Renal cortical epithelial cell (primary cell): ENCODE measurements at regions not wholly inside any gene's neighbourhood (a gene's known extent, or its start where the extent isn't known, plus 50 kb on each side); places are given as distances from the start of the nearest gene placed in this dataset.
"Not testable (repeated sequence)": the region's sequence is repeated elsewhere in the genome, so short reads cannot be mapped to it uniquely, and the experiment has no call there.

ENCODE experiments used
- DNase-seq: peaks from one replicate; pipeline ENCODE4 v3.0.0-alpha.2; 2011; ENCODE audit warnings: low read depth

DNA sequence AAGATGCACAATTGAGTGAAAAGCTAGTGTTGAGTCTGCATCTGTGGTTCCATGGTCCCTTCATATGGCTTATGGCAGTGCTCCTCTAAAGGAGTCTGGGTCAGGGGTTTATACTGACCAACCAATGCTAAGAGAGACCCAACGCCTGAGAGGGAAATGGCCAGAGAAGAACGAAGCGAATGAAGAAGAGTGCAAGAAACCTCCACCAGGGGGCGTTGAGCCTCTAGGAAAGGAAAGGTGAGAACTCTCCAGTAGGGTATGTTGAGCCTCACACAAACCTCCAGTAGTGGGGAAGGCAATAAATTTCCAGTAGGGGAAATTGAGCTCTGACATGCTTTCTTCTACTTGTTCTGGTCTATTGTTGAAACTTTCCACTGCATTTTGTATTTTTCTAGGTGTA is 470.6 kb downstream of the PRDM9 start:
- DNase-seq, result no peak

DNA sequence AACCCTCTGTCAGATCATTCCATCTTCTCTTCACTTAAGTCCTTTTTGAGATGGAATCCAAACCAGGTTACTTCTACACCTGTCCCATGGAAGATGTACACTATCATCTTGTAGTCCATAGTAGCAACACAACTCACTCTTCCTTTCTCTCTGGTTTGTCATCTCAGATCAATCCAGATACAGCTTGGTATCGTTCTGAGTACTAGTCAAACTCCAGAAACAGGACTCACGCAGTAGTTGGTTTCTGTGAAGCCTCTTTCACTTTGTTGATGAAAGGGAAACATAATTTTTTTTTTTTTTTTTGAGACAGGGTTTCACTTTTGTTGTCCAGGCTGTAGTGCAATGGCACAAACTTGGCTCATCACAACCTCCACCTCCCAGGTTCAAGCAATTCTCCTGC is 484.0 kb downstream of the PRDM9 start:
- no peak for DNase-seq

DNA sequence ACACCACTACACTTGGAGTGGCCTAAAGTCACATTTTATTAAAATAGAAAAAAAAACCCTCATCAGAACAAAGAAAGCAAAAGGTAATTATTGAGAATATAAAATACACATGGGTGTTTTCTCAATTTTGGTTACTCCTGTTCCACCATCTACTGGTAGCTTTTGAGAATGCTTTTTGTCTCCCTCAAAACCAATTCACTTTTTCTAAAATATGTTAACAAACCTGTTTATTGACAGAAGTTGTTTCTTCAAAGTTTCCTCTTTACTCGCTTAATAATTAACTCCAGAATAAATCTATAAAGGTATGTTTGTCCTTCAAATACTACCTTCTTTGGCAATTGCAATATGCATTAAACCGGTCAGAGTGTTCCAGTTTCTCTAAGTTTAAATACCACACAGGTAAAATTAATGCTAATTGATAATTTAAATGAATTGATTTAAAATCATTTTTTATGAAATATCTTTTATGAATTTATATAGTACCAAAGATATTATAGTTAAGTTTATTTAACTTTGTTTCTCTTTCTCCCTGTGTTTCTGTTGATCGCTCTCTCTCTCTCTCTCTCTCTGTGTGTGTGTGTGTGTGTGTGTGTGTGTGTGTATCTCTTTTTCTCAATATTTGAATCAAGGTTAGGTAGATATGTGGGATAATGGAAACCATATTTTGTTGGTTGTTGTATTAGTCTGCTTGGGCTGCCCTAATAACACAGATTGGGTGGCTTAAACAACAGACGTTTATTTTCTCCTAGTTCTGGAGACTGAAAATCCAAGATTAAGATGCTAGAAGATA is 487.4 kb downstream of the PRDM9 start:
- DNase-seq, result peak; percentile 1

DNA sequence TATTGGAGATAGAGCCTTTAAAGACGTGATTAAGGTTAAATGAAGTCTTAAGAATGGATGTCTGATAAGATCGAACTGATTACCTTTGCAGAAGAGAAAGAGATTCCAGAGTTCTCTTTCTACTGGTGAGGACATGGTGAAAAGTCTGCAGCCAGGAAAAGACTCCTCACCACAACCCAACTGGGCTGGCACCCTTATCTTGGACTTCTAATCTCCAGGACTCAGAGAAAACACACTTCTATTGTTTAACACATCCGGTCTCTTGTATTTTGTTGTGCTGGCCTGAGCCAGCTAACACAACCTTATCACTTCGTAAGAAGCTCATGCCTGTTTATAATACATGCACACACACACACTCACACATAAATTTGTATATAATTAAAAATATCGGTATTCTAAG is 489.1 kb downstream of the PRDM9 start:
- DNase-seq, result no peak

DNA sequence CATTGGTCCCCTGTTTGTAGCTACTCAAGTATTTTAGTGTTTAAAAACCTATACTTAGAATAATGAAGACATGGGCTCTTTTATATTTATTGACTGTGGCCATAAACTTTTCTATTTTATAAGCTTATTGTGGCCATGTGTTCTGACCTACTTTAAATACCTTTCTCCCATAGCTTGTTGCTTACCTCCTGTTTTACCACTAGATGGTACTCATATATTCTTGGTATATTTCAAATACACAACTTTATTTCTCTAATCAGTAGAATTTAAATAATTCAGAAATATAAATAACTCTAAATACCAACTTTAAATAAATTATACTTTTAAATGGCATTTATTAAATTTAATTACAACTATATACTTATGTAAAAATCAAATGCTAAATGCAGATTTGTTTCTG is 498.0 kb downstream of the PRDM9 start:
- DNase-seq, result peak; percentile 19

DNA sequence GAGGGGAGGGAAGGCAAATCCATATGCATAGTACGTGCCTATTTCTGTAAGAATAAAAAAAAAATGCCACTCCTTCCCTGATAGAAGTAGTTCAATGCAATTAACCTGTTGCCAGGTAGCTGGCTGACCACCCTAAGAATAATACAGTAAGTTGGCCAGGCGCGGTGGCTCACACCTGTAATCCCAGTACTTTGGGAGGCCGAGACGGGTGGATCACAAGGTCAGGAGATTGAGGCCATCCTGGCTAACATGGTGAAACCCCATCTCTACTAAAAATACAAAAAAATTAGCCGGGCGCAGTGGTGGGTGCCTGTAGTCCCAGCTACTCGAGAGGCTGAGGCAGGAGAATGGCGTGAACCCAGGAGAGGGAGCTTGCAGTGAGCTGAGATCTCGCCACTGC is 510.3 kb downstream of the PRDM9 start:
- DNase-seq, result not testable (repeated sequence)

DNA sequence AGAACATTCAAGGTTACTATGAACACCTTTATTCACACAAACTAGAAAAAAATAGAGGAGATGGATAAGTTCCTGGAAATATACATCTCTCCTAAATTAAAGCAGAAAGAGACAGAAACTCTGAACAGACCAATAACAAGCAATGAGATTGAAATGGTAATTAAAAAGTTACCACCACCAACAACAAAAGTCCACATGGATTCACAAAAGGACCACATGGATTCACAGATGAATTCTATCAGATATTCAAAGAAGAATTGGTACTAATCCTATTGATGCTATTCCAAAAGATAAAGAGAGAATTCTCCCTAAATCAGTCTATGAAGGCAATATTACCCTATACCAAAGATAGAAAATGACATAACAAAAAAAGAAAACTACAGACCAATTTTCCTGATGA is 518.9 kb downstream of the PRDM9 start:
- DNase-seq, result no peak

DNA sequence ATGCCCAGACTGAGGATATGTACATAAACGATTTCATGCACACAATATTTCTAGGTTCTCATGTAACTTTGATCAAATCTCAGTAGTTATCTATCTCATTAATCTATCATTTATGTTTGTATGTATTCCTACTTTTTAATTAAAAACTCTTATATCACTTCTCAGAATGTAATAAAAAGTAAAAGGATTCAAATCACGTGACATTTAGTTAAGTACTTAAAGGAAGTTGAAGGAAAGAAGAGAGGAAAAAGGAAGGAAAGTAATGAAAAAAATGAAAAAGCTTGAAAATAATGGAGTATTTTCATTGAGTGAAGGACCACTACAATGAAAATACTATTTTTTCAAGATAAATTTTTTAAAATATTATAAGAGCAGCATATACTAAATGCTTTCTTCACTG is 535.3 kb downstream of the PRDM9 start:
- no peak for DNase-seq

DNA sequence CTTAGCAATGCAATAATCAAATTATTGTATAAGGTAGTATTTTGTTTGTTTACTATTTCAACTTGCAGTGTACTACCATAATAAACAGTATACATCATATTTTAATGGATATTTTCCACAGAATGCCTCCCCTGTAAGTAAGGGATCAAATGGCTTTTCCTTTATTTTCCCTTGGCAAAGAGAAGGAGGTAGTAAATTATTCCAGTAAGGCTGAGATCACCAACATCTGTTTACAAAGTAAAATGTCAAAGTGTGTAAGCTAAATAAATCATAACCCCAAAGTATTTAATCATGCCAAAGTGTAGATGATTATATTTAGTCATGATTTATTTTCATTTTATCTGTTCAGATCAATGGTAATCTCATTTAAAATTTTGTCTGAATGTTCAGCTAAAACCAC is 537.6 kb downstream of the PRDM9 start:
- no peak for DNase-seq

DNA sequence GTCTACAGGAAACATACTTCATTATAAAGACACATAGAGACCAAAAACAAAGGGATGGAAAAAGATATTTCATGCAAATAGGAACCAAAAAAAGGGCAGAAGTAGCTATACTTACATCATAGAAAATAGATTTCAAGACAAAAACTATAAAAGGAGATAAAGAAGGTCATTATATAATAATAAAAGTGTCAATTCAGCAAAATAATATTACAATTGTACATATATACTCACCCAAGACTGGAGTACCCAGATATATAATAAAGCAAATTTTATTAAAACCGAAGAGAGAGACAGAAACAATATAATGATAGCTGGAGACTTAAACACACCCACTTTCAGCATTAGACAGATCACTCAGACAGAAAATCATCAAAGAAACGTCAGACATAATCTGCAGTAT is 546.3 kb downstream of the PRDM9 start:
- no peak for DNase-seq

DNA sequence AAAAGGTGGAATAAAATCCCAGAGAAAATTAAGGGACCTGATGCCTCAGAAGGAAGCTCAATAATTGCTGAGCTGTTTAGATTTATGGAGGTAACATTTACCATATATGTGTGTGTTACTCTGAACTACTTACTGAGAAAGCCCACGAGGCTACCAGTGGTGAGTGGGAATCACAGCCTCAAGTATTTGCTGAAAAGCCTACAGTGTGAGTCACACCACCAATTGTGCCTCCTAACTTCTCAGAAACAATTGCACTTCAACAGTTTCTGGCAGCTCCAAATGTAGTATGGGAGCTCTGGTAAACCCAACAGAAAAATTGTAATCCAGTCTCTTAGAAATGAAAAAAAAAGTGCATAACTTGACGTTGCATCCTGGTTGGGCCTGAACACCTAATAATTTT is 551.6 kb downstream of the PRDM9 start:
- DNase-seq, result peak; percentile 39

DNA sequence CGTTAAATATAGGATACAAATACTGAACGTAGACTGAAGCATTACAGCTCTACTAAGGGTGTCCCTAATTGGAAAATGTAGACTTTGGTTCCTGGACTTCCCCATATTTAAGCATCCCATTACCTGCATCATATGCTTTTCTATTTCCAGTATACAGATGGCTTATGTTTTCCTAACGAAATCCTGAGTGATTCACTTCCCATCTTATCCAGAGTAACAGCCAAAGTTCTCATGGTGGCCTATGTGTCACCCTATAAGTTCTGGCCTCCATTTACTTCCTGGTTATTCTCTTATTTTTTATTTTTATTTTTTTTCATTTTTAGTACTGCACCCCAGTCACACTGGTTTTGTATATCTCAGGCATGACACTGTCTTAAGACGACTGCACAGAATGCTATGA is 552.3 kb downstream of the PRDM9 start:
- DNase-seq, result no peak

DNA sequence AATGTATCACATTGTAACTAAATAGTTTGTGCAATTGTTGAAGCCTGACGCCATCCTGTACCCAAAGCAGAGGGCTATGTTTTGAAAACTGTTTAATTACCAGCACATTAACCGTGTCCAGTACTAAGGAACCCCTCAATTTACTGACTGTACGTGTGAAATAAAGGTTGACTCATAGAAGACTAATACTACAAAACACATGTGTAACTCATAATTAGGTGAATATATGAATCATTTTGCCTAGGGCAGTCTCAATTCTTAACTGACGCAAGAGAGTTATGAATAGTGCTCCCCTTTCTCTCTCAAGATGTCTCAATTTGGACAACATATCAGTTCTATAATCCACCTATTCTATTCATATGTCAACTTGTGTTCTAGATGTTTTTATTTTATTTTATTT is 558.4 kb downstream of the PRDM9 start:
- DNase-seq, result peak; percentile 79

DNA sequence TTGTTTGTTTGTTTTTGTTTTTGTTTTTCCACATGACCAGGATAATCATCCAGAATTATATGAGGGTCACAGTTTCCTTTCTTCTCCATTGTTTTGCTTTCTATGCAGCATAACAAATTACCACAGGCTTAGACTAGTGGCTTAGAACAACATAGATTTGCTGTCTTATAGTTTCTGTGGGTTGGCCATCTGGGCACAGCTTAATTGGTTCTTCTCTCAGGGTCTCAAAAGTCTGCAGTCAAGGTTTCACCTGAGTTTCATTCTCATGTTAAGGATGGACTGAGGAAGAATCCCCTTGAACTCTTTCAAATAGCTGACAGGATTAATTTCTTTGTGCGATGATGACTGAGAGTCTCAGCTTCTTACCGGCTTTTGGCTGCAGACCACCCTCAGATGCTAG is 559.8 kb downstream of the PRDM9 start:
- no peak for DNase-seq

DNA sequence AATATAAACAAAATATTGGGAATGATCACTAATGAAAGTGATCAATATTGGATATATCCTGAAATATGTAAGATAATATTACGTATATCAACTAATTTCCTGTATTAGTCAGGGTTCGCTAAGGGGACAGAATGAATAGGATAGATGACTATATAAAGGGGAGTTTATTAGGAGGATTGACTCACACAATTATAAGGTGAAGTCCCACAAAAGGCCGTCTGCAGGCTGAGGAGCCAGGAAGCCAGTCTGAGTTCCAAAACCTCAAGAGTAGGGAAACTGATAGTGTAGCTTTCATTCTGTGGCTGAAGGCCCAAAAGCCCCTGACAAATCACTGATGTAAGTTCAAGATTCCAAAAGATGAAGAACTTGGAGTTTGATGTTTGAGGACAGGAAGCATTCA is 561.1 kb downstream of the PRDM9 start:
- no peak for DNase-seq

DNA sequence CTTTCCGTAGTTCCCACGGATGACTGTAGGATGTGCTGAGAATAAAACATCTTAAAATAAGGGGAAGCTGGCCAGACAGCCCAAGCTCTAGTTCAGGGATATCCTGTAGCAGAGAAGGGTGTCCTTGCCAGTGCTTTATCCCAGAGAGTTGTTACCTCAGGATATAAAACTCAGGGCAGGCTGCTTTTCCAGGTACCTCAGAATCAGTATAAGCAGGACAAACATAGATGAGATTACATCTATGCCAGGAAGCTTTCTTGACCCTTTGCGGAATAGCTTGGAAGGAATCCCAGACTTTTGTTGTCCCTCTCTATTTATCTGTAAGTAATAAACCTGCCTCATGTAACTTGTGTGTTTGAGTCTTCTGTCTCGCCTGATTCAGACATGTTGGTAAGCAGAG is 565.7 kb downstream of the PRDM9 start:
- no peak for DNase-seq

DNA sequence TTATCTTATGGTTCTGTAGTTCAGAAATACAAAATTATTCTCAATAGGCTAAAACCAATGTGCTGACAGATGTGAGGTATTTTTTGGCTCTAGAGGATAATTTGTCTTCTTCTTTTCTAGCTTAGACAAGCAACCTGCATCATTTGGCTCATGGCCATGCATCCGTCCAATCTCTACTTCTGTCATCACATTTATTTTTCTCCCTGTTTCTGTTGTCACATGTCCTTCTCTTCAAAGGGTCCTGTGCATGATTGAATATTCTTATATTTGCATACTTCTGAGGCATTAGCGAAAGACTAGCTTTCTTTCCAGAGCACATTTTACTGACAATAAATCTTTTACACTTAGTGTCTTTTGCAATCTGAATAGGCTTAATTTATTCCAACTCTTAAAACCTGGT is 564.7 kb downstream of the CDH10 start:
- no peak for DNase-seq

DNA sequence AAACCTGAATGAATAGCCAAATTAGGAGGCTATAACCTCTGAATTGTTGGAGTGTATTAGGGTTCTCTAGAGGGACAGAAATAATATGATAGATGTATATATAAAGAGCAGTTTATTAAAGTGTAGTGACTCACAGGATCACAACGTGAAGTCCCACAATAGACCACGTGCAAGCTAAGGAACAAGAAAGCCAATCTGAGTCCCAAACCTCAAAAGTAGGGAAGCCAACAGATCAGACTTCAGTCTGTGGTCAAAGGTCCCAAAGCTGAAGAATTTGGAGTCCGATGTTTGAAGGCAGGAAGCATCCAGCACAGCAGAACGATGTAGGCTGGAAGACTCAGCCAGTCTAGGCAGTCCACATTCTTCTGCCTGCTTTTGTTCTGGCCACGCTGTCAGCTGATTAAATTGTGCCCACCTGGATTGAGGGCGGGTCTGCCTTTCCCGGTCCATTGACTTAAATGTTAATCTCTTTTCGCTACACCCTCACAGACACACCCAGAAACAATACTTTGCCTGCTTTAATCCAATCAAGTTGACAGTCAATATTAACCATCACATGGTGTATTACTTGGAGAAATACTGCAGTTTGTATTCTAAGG is 550.6 kb downstream of the CDH10 start:
- no peak for DNase-seq

DNA sequence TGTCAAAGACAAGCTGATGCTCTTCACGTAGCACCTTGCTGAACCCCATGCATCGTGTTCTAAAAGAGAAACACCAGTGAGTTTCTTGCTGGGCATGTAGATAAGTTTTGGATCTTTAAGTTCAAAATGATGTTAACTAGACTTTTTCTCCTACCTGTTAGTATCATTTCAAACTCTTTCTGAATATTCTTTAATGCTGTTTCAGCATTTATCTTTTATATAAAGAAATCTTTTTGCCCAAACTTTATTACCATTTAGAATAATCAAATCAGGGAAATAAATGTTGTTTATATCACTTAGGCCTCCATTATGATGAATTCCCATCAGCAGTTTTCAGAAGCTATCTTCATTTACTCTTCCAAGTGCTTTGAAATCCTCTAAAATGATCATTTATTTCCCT is 542.8 kb downstream of the CDH10 start:
- DNase-seq, result no peak

DNA sequence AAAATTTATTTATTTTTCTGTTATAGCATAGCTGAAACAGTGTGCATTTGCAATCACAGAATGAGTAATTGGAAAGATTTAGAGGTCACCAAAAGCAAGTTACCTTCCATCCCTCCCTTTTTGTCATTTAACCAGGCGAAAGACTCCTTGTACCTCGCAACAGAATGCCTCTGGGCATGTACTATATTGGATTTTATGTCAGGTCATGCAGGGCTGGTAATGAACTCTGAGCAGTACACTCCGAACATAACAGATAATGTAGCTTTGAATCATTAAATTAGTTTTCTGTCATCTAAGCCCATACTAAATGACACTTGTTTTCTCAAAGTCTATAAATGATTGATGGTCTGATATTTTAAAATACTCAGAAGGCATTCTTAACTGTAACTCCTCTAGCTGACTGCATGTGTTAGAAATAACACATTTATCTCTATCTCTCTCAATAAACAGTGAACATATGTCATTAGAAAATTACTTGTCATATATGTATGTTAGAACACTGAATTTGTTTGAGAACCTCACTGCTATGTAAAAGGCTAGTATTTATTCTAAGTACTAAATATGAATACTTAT is 541.2 kb downstream of the CDH10 start:
- DNase-seq, result no peak

DNA sequence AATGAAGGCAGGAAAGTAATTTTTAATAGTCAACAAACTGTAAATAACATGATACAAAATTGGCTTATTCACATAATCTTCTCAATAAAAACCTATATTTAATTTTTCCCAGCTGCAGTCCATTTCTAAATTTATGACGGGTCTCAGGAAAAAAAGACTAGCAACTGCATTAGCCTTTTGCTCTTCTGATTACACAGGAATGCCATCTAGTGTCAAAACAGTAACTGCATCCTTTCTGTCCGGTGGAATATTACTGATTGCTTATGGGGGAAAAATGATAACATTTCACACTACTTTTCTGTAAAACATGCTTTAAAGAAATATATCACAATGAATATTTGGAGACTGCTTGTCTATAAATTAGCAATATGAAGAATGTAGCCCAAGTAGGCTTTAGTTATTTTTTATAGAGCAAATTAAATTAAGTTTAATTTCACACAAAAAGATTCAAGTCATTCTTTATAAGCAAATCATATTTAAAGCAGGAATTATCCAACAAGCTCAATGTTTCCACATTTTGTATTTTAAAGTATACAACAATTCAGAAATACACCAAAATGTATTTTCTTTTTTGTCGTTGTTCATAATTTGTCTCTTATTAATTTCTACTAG is 534.7 kb downstream of the CDH10 start:
- peak; percentile 46 for DNase-seq

DNA sequence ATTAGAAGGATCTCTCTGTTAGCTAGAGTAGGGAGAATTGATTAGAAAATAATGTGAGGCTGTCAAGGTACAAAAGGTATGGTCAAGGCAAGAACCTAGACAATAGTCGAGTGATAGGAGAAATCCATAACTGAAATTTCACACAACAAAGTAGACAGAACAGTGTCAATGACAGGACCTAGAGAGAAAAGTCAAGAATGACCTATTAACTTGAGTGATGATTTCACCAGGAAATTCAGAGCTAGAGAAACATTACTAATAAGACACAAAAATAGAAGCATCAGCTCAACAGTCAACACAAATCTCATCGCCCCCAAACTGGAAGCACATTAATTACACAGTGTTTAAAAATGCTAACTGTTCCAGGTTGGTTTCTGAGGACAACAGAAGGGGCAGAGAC is 532.4 kb downstream of the CDH10 start:
- no peak for DNase-seq

DNA sequence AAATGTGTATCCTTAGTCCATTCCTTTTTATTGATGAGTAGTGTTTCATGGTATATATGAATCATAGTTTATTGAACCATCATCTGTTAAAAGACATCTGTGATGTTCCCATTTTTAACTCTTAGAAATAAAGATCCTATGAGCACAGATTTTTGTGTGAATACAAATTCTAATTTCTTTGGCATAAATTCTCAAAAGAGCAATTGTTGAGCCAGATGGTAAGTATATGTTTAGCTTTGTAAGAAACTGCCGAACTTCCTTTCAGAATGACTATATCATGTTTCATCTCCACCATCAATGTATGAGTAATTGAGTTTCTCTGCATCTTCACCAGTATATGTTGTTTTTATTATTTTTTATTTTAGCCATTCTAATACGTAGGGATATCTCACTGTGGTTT is 526.4 kb downstream of the CDH10 start:
- DNase-seq, result no peak
